ENCODE measurements at regions not wholly inside any gene's neighbourhood (a gene's known extent, or its start where the extent isn't known, plus 50 kb on each side); places are given as distances from the start of the nearest gene placed in this dataset.

- no peaks in the 10 kb centered on the region for H4K20me1 ChIP-seq (ENCODE audit: insufficient read depth, low read length)
- H3K4me1 ChIP-seq (ENCODE audit: insufficient read depth, low read length), result 0 out of 2 replicates have a peak, but pooled peaks cover 5% of the 10 kb centered on the region
- H3K27ac ChIP-seq (ENCODE audit: extremely low read length, insufficient read depth, low read length), result no peak overlapping the region
- H3K4me2 ChIP-seq (ENCODE audit: low read depth, low read length), result no peak overlapping the region
- H3K9me3 ChIP-seq (ENCODE audit: low read length), result no peaks in the 10 kb centered on the region
- H3K79me2 ChIP-seq (ENCODE audit: insufficient read depth, low read length), result no peaks in the 10 kb centered on the region
- FAIRE-seq (peak; percentile 59), ATAC-seq (peak; percentile 68), DNase-seq (ENCODE audit: low spot score) (peak; percentile 40)
- no peaks in the 10 kb centered on the region for H3K27me3 ChIP-seq (ENCODE audit: control insufficient read depth in 1 of 2, insufficient read depth in 2 of 2, low read length in 2 of 2)
- H3K36me3 ChIP-seq (replicated peaks in 1 of 2; ENCODE audit: control insufficient read depth in 1 of 2, insufficient read depth in 2 of 2, low read length in 2 of 2), result no peaks in the 10 kb centered on the region
- BruUV-seq (replicated peaks), result no TSS peak
- H2AFZ ChIP-seq (ENCODE audit: low read length), result no peak overlapping the region
- POLR2A ChIA-PET, result no interaction called here
- H3K9ac ChIP-seq (ENCODE audit: insufficient read depth, low read depth, low read length), result no peak overlapping the region
- CTCF ChIA-PET (ENCODE audit: low intra/inter-chr PET ratio, low total read pairs), result no interaction called here
- intact Hi-C loops (cut with micrococcal nuclease; ENCODE audit: unreplicated experiment), result no loop called here
- no peak overlapping the region for H3K4me3 ChIP-seq (replicated peaks in 1 of 3; ENCODE audit: insufficient read depth in 1 of 3, low read depth in 2 of 3, low read length in 3 of 3)
- 24% methylated on average over 8 of the region's 8 CpGs for WGBS (ENCODE audit: low lambda C conversion rate)
- in situ Hi-C loops (cut with HindIII; ENCODE audit: extremely low pct_ligation_motif_present, low pct_unique_long_range_greater_than_20kb), result no loop called here
- TF ChIP-seq ZNF274 (CRISPR knock-in tag; IDR thresholded peaks at IDR 0.05), result no peak
- TF ChIP-seq ZNF333 (CRISPR knock-in tag; IDR thresholded peaks at IDR 0.05; ENCODE audit: borderline replicate concordance), result no peak
- TF ChIP-seq ETS1 (CRISPR knock-in tag; IDR thresholded peaks at IDR 0.05), result no peak
- peak; percentile 19; the same call in 1 of the 2 replicates for TF ChIP-seq SOX5 (CRISPR knock-in tag; IDR thresholded peaks at IDR 0.05; ENCODE audit: borderline replicate concordance)
- no peak for TF ChIP-seq ZNF781 (CRISPR knock-in tag; IDR thresholded peaks at IDR 0.05; ENCODE audit: borderline replicate concordance, not compliant biosample characterization)
- no peak for TF ChIP-seq ZNF512 (CRISPR knock-in tag; IDR thresholded peaks at IDR 0.05)
- no peak for TF ChIP-seq ZSCAN12 (CRISPR knock-in tag; IDR thresholded peaks at IDR 0.05)
- no peak for TF ChIP-seq KLF12 (CRISPR knock-in tag; IDR thresholded peaks at IDR 0.05; ENCODE audit: borderline replicate concordance)
- TF ChIP-seq FOXA1 (IDR thresholded peaks at IDR 0.05), result no peak
- peak; percentile 37 for TF ChIP-seq FOXA1 (CRISPR knock-in tag; IDR thresholded peaks at IDR 0.05)
- TF ChIP-seq ZMYM2 (CRISPR knock-in tag; IDR thresholded peaks at IDR 0.05), result no peak
- no peak for TF ChIP-seq NFE2L1 (CRISPR knock-in tag; IDR thresholded peaks at IDR 0.05; ENCODE audit: borderline replicate concordance)
- TF ChIP-seq RCOR2 (CRISPR knock-in tag; IDR thresholded peaks at IDR 0.05), result no peak
- no peak for TF ChIP-seq DNMT3B (CRISPR knock-in tag; conservative IDR thresholded peaks at IDR 0.05)
- TF ChIP-seq, protein P1, sequence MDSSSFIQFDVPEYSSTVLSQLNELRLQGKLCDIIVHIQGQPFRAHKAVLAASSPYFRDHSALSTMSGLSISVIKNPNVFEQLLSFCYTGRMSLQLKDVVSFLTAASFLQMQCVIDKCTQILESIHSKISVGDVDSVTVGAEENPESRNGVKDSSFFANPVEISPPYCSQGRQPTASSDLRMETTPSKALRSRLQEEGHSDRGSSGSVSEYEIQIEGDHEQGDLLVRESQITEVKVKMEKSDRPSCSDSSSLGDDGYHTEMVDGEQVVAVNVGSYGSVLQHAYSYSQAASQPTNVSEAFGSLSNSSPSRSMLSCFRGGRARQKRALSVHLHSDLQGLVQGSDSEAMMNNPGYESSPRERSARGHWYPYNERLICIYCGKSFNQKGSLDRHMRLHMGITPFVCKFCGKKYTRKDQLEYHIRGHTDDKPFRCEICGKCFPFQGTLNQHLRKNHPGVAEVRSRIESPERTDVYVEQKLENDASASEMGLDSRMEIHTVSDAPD (CRISPR knock-in tag; IDR thresholded peaks at IDR 0.05), result no peak
- TF ChIP-seq ZNF709 (CRISPR knock-in tag; IDR thresholded peaks at IDR 0.05), result no peak
- no peak for TF ChIP-seq ZNF121 (CRISPR knock-in tag; IDR thresholded peaks at IDR 0.05)
- TF ChIP-seq ZNF713 (CRISPR knock-in tag; IDR thresholded peaks at IDR 0.05), result no peak
- TF ChIP-seq PHB2 (IDR thresholded peaks at IDR 0.05; ENCODE audit: partially characterized antibody), result no peak
- TF ChIP-seq ZNF432 (CRISPR knock-in tag; IDR thresholded peaks at IDR 0.05; ENCODE audit: borderline replicate concordance), result no peak
- TF ChIP-seq ZMAT3 (CRISPR knock-in tag; conservative IDR thresholded peaks at IDR 0.05), result no peak
- TF ChIP-seq SOX6 (IDR thresholded peaks at IDR 0.05), result no peak
- peak; percentile 52; the same call in 1 of the 2 replicates for TF ChIP-seq SOX6 (CRISPR knock-in tag; IDR thresholded peaks at IDR 0.05)
Observed at GRCh38 chr2:18912225-18912888, 323.0 kb upstream of the NT5C1B start.
